Osteocyte (in vitro differentiated cells): ENCODE measurements at regions not wholly inside any gene's neighbourhood (a gene's known extent, or its start where the extent isn't known, plus 50 kb on each side); places are given as distances from the start of the nearest gene placed in this dataset.
"Not testable (repeated sequence)": the region's sequence is repeated elsewhere in the genome, so short reads cannot be mapped to it uniquely, and the experiment has no call there.

Source experiments
- DNase-seq: peaks from one replicate; pipeline ENCODE4 v3.0.0; 2021; ENCODE audit warnings: mixed read lengths; ENCODE audit not compliant: unreplicated experiment; ENCODE audit errors: extremely low spot score
- H3K27ac Mint-ChIP-seq: one replicate; pipeline ENCODE4 v1.8.0; 2021; ENCODE audit warnings: mild to moderate bottlenecking, mixed read lengths; ENCODE audit not compliant: unreplicated experiment
- H3K27me3 Mint-ChIP-seq: one replicate; pipeline ENCODE4 v1.8.0; 2021; ENCODE audit warnings: mixed read lengths; ENCODE audit not compliant: unreplicated experiment
- H3K36me3 Mint-ChIP-seq: one replicate; pipeline ENCODE4 v1.8.0; 2021; ENCODE audit warnings: mixed read lengths; ENCODE audit not compliant: unreplicated experiment
- H3K4me1 Mint-ChIP-seq: one replicate; pipeline ENCODE4 v1.8.0; 2021; ENCODE audit warnings: mixed read lengths; ENCODE audit not compliant: unreplicated experiment
- H3K4me3 Mint-ChIP-seq: one replicate; pipeline ENCODE4 v1.8.0; 2021; ENCODE audit warnings: mild to moderate bottlenecking, moderate library complexity, mixed read lengths; ENCODE audit not compliant: unreplicated experiment
- H3K9me3 Mint-ChIP-seq: one replicate; pipeline ENCODE4 v1.8.0; 2021; ENCODE audit warnings: mixed read lengths; ENCODE audit not compliant: unreplicated experiment
- TF ChIP-seq, protein P1 (sequence below): fragments of 200-600 bp; sonication (generic); IDR thresholded peaks from 2 replicates; pipeline ENCODE4 v1.5.0; 2021; ENCODE audit warnings: antibody characterized with exemption, mild to moderate bottlenecking, moderate library complexity

DNA sequence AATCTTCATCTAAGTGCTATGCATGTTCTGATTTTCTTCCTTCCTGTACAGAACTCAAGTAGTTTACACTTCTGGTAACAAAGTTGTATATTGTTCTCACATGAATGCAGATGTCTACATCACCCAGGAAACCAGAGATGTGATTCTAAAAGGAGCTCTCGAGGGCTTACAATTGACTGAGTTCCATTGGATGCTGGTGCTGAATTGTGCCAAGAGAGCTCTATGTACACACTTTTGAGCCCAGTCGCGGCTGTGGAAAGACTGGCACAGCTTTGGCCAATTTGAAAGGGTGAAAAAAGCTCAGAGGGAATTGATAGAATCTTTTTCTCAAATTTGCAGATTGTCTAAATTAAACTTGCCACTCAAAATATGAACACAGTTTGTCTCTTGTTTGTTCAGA lies 340.7 kb downstream of the LMBRD1 start:
- peaks cover 19% of the 10 kb centered on the region for H3K27me3 Mint-ChIP-seq
- H3K36me3 Mint-ChIP-seq, result no peaks in the 10 kb centered on the region
- H3K9me3 Mint-ChIP-seq, result no peaks in the 10 kb centered on the region
- H3K4me1 Mint-ChIP-seq, result no peaks in the 10 kb centered on the region
- no peak overlapping the region for H3K27ac Mint-ChIP-seq
- no peak for DNase-seq
- H3K4me3 Mint-ChIP-seq, result no peak overlapping the region
- TF ChIP-seq, protein P1, sequence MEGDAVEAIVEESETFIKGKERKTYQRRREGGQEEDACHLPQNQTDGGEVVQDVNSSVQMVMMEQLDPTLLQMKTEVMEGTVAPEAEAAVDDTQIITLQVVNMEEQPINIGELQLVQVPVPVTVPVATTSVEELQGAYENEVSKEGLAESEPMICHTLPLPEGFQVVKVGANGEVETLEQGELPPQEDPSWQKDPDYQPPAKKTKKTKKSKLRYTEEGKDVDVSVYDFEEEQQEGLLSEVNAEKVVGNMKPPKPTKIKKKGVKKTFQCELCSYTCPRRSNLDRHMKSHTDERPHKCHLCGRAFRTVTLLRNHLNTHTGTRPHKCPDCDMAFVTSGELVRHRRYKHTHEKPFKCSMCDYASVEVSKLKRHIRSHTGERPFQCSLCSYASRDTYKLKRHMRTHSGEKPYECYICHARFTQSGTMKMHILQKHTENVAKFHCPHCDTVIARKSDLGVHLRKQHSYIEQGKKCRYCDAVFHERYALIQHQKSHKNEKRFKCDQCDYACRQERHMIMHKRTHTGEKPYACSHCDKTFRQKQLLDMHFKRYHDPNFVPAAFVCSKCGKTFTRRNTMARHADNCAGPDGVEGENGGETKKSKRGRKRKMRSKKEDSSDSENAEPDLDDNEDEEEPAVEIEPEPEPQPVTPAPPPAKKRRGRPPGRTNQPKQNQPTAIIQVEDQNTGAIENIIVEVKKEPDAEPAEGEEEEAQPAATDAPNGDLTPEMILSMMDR, result no peak

DNA sequence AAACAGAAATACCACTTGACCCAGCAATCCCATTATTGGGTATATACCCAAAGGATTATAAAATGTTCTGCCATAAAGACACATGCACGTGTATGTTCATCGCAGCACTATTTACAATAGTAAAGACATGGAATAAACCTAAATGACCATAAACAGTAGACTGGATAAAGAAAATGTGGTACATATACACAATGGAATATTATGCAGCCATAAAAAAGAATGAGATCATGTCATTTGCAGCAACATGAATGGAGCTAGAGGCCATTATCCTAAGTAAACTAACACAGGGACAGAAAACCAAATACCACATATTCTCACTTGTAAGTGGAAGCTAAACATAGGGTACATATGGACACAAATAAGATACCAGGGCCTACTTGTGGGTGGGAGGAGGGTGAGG lies 342.2 kb downstream of the LMBRD1 start:
- not testable (repeated sequence) for DNase-seq, H3K9me3 Mint-ChIP-seq, H3K4me3 Mint-ChIP-seq, H3K36me3 Mint-ChIP-seq, H3K4me1 Mint-ChIP-seq, H3K27ac Mint-ChIP-seq
- H3K27me3 Mint-ChIP-seq, result peaks cover 14% of the 10 kb centered on the region

DNA sequence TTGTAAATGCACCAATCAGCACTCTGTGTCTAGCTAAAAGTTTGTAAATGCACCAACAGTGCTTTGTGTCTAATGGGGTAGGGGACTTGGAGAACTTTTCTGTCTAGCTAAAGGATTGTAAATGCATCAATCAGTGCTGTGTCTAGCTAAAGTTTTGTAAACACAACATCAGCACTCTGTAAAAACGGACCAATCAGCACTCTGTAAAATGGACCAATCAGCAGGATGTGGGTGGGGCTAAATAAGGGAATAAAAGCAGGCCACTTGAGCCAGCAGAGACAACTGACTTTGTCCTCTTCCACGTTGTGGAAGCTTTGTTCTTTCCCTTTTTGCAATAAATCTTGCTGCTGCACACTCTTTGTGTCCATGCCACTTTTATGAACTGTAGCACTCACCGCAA lies 346.3 kb downstream of the LMBRD1 start:
- H3K4me1 Mint-ChIP-seq, H3K27me3 Mint-ChIP-seq, H3K4me3 Mint-ChIP-seq: not testable (repeated sequence)

DNA sequence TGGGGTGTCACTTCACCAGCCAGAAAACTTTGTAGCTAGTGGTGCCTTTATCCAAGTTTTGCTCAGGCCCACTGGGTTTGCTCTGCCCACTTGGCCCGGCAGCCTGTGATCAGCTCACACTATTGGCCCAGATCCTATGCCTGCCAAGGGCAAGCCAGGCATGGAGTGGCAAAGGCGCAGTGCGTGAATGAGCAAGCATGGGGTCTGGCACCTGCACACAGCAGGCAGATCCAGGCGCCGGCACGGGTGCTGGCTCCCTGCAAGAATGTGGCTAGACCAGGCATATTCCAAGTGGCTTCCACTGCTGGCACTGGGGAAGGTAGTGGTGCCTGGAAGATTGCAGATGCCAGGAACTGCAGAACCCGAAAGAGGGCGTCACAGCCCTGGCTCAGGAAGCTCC lies 346.9 kb downstream of the LMBRD1 start:
- H3K36me3 Mint-ChIP-seq, result no peaks in the 10 kb centered on the region
- H3K27ac Mint-ChIP-seq, result no peak overlapping the region
- no peaks in the 10 kb centered on the region for H3K9me3 Mint-ChIP-seq
- TF ChIP-seq, protein P1, result no peak
- no peak overlapping the region for H3K4me3 Mint-ChIP-seq
- H3K4me1 Mint-ChIP-seq, result no peaks in the 10 kb centered on the region
- no peak for DNase-seq
- no peaks in the 10 kb centered on the region for H3K27me3 Mint-ChIP-seq

More for the DNA sequence above, 346.3 kb downstream of the LMBRD1 start:
- not testable (repeated sequence) for H3K36me3 Mint-ChIP-seq, H3K9me3 Mint-ChIP-seq, H3K27ac Mint-ChIP-seq, DNase-seq
